ENCODE measurements at regions not wholly inside any gene's neighbourhood (a gene's known extent, or its start where the extent isn't known, plus 50 kb on each side); places are given as distances from the start of the nearest gene placed in this dataset.

GRCh38 chr11:116111546-116111945 lies 607.3 kb upstream of the CADM1 start:
- DNase-seq, result no peak

GRCh38 chr11:116110802-116111201 lies 606.6 kb upstream of the CADM1 start:
- no peak for DNase-seq

GRCh38 chr11:116110356-116110755 lies 606.1 kb upstream of the CADM1 start:
- DNase-seq, result no peak

- no peak for DNase-seq
Measured at GRCh38 chr11:116109228-116109627, 605.0 kb upstream of the CADM1 start.

GRCh38 chr11:116108161-116108560 lies 603.9 kb upstream of the CADM1 start:
- no peak for DNase-seq

GRCh38 chr11:116107229-116107628 lies 603.0 kb upstream of the CADM1 start:
- no peak for DNase-seq

GRCh38 chr11:116104498-116105174 lies 600.4 kb upstream of the CADM1 start:
- no peak for DNase-seq

GRCh38 chr11:116101902-116102301 lies 597.7 kb upstream of the CADM1 start:
- DNase-seq, result no peak

- no peak for DNase-seq
Measured at GRCh38 chr11:116100016-116100415, 595.8 kb upstream of the CADM1 start.

- DNase-seq, result no peak
Measured at GRCh38 chr11:116099541-116099940, 595.3 kb upstream of the CADM1 start.

GRCh38 chr11:116096272-116096995 lies 592.2 kb upstream of the CADM1 start:
- no peak for DNase-seq

GRCh38 chr11:116093481-116094270 lies 589.5 kb upstream of the CADM1 start:
- DNase-seq, result no peak

GRCh38 chr11:116093065-116093464 lies 588.9 kb upstream of the CADM1 start:
- no peak for DNase-seq

GRCh38 chr11:116086426-116086825 lies 582.2 kb upstream of the CADM1 start:
- DNase-seq, result no peak

- DNase-seq, result no peak
Measured at GRCh38 chr11:116085031-116085635, 580.9 kb upstream of the CADM1 start.

- no peak for DNase-seq
Measured at GRCh38 chr11:116084511-116084910, 580.3 kb upstream of the CADM1 start.

GRCh38 chr11:116082256-116082655 lies 578.0 kb upstream of the CADM1 start:
- DNase-seq, result no peak

GRCh38 chr11:116079580-116079979 lies 575.4 kb upstream of the CADM1 start:
- no peak for DNase-seq

GRCh38 chr11:116078101-116078591 lies 573.9 kb upstream of the CADM1 start:
- DNase-seq, result no peak

GRCh38 chr11:116077092-116077491 lies 572.9 kb upstream of the CADM1 start:
- no peak for DNase-seq

GRCh38 chr11:116073854-116074837 lies 569.9 kb upstream of the CADM1 start:
- no peak for DNase-seq

Measured in skin of body (tissue), 1 donor.